B cell (primary cell): ENCODE measurements at regions not wholly inside any gene's neighbourhood (a gene's known extent, or its start where the extent isn't known, plus 50 kb on each side); places are given as distances from the start of the nearest gene placed in this dataset.

Experiments used
- ATAC-seq: fragments of 200-7000 bp; cut with Tn5 transposase; one replicate; pipeline ENCODE4 v1.10.0; 2021; ENCODE audit warnings: low read depth, mild to moderate bottlenecking, moderate number of reproducible peaks, moderate library complexity
- CTCF ChIA-PET: fragments of 350-600 bp; sonication (Branson Sonifier 250); formaldehyde crosslinking; loops from one replicate; lab custom pipeline; 2021; ENCODE audit warnings: antibody characterized with exemption, inconsistent platforms; lab: Charles Lee
- POLR2A ChIA-PET: fragments of 350-600 bp; sonication (Branson Sonifier 250); formaldehyde crosslinking; loops from one replicate; lab custom pipeline; 2021; ENCODE audit warnings: antibody characterized with exemption; lab: Charles Lee
- DNase-seq: peaks from one replicate; pipeline ENCODE4 v3.0.0; 2013
- H2AFZ ChIP-seq: 2 replicates; pipeline ENCODE4 v1.6.1; 2012; ENCODE audit warnings: mild to moderate bottlenecking, low read depth, low read length; ENCODE audit not compliant: insufficient read depth, poor library complexity, severe bottlenecking
- H3K27ac ChIP-seq, 2 donors: 1 replicate in 1 of 2; 2 replicates in 1 of 2; pipeline ENCODE4 v1.5.1; 2012 to 2013; ENCODE audit warnings: low read length in 2 of 2, mild to moderate bottlenecking in 2 of 2, moderate library complexity in 1 of 2
- H3K27me3 ChIP-seq, 4 experiments: fragments of 200-600 bp in 1 of 4; sonication (generic) in 1 of 4; replicated peaks in 1 of 4; 1 replicate in 2 of 4; 2 replicates in 2 of 4; pipeline versions ENCODE4 v1.6.1 to v1.7.0; 2013 to 2016; ENCODE audit warnings: low read length in 3 of 4, mild to moderate bottlenecking in 2 of 4, mixed read lengths in 1 of 4, moderate library complexity in 1 of 4; ENCODE audit not compliant: insufficient read depth in 4 of 4, control insufficient read depth in 3 of 4; ENCODE audit errors: control extremely low read depth in 1 of 4
- H3K36me3 ChIP-seq, 2 experiments: replicated peaks in 1 of 2; 1 replicate in 1 of 2; 2 replicates in 1 of 2; pipeline versions ENCODE4 v1.6.1 to v1.7.1; 2013; ENCODE audit warnings: low read length in 1 of 2; ENCODE audit not compliant: insufficient read depth in 2 of 2, control insufficient read depth in 1 of 2; ENCODE audit errors: control extremely low read depth in 1 of 2, extremely low read depth in 1 of 2
- H3K4me1 ChIP-seq, 2 donors: fragments of 200-600 bp in 1 of 2; sonication (generic) in 1 of 2; 1 replicate in 1 of 2; 2 replicates in 1 of 2; pipeline versions ENCODE4 v1.5.1 to v1.6.1; 2013 to 2017; ENCODE audit warnings: low read length in 2 of 2; ENCODE audit not compliant: control insufficient read depth in 2 of 2, insufficient read depth in 2 of 2
- H3K4me2 ChIP-seq: replicated peaks from 2 replicates; pipeline ENCODE3; 2012; ENCODE audit warnings: mild to moderate bottlenecking, low read depth, low read length; ENCODE audit not compliant: poor library complexity, severe bottlenecking
- H3K4me3 ChIP-seq, 5 experiments: fragments of 200-600 bp in 1 of 5; sonication (generic) in 1 of 5; 1 replicate in 3 of 5; 2 replicates in 2 of 5; pipeline versions ENCODE4 v1.5.1 to v1.7.0; 2011 to 2016; ENCODE audit warnings: low read length in 4 of 5, mild to moderate bottlenecking in 4 of 5, low read depth in 2 of 5, control low read depth in 1 of 5, moderate library complexity in 1 of 5; ENCODE audit not compliant: insufficient read depth in 1 of 5; ENCODE audit errors: control extremely low read depth in 1 of 5, extremely low read depth in 1 of 5
- H3K79me2 ChIP-seq: fragments of 200-600 bp; sonication (generic); one replicate; pipeline ENCODE4 v1.6.0; 2016; ENCODE audit warnings: low read length; ENCODE audit not compliant: control insufficient read depth, insufficient read depth
- H3K9ac ChIP-seq: fragments of 200-600 bp; sonication (generic); 2 replicates; pipeline ENCODE4 v1.6.1; 2017; ENCODE audit warnings: mild to moderate bottlenecking, low read length, moderate library complexity
- H3K9me3 ChIP-seq, 3 donors: one replicate each; pipeline versions ENCODE4 v1.6.1 to v1.7.1; 2013; ENCODE audit warnings: low read length in 2 of 3; ENCODE audit not compliant: control insufficient read depth in 2 of 3, insufficient read depth in 1 of 3; ENCODE audit errors: control extremely low read depth in 1 of 3
- H4K20me1 ChIP-seq: 2 replicates; pipeline ENCODE4 v1.6.0; 2012; ENCODE audit warnings: mild to moderate bottlenecking, low read length; ENCODE audit not compliant: insufficient read depth, control insufficient read depth, poor library complexity, severe bottlenecking
- H3K27ac Mint-ChIP-seq: one replicate; pipeline ENCODE4 v1.8.0; 2021; ENCODE audit warnings: mixed read lengths
- H3K27me3 Mint-ChIP-seq: one replicate; pipeline ENCODE4 v1.8.0; 2021; ENCODE audit warnings: mixed read lengths
- H3K4me1 Mint-ChIP-seq: one replicate; pipeline ENCODE4 v1.8.0; 2021; ENCODE audit warnings: mixed read lengths
- H3K4me3 Mint-ChIP-seq: one replicate; pipeline ENCODE4 v1.8.0; 2021; ENCODE audit warnings: mixed read lengths
- H3K9me3 Mint-ChIP-seq: one replicate; pipeline ENCODE4 v1.8.0; 2022; ENCODE audit warnings: mixed read lengths; ENCODE audit not compliant: insufficient read depth
- CTCF ChIP-seq: fragments of 200-600 bp; IDR thresholded peaks from one replicate; pipeline ENCODE4 v1.8.0; 2022; ENCODE audit warnings: antibody characterized with exemption, mild to moderate bottlenecking
- EZH2 ChIP-seq: IDR thresholded peaks from 2 replicates; pipeline ENCODE4 v1.6.1; 2012; ENCODE audit warnings: borderline replicate concordance, low read depth, mild to moderate bottlenecking, moderate library complexity, low read length; ENCODE audit not compliant: insufficient read depth, poor library complexity, severe bottlenecking
- WGBS: methylation state at CpG from one replicate; pipeline ENCODE4 v1.1.5; 2013; ENCODE audit warnings: missing lambda C conversion rate; ENCODE audit not compliant: insufficient coverage; 5-methylcytosine and 5-hydroxymethylcytosine counted together
- intact Hi-C: fragments of 100-400 bp; cut with micrococcal nuclease; formaldehyde crosslinking; loops from one replicate; pipeline ENCODE4 v1.10.0; 2022

DNA sequence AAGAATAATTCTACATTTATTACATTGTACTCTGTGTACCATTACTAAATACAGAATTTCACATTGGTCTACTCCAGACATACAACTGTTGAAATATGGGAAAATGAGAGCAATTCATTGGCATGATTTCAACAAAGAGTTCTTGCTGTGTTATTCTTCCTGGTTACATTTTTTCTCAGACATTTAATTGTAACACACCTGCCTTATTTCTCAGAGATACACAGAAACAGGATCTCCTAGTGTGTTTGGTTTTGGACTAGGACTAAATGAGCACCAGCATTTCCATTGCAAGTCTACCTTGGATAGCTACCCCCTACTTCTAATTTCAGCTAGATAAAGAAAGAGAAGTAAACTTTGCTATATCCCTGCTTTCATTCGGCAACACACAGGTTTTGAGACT is 274.3 kb upstream of the CNTN4 start:
- no peaks in the 10 kb centered on the region for H3K36me3 ChIP-seq
- H2AFZ ChIP-seq: no peak overlapping the region
- no peaks in the 10 kb centered on the region for H3K27me3 Mint-ChIP-seq
- WGBS: no CpG with 5 or more reads among the region's 1 CpG
- POLR2A ChIA-PET: no interaction called here
- H3K27me3 ChIP-seq: no peaks in the 10 kb centered on the region
- H3K27ac ChIP-seq: no peak overlapping the region
- no peak overlapping the region for H3K4me3 Mint-ChIP-seq
- H3K9me3 Mint-ChIP-seq: no peaks in the 10 kb centered on the region
- no peaks in the 10 kb centered on the region for H3K9me3 ChIP-seq
- H3K4me3 ChIP-seq: no peak overlapping the region
- H3K4me1 Mint-ChIP-seq: no peaks in the 10 kb centered on the region
- H3K9ac ChIP-seq: no peak overlapping the region
- CTCF ChIA-PET: no interaction called here
- no peaks in the 10 kb centered on the region for H3K79me2 ChIP-seq
- H3K4me2 ChIP-seq: no peak overlapping the region
- ATAC-seq: no peak
- DNase-seq: no peak
- no peaks in the 10 kb centered on the region for H3K4me1 ChIP-seq
- H3K27ac Mint-ChIP-seq: no peak overlapping the region
- intact Hi-C loops: no loop called here
- no peaks in the 10 kb centered on the region for H4K20me1 ChIP-seq
- TF ChIP-seq EZH2: no peak
- TF ChIP-seq CTCF: no peak

- no peaks in the 10 kb centered on the region for H3K36me3 ChIP-seq
- no peak overlapping the region for H2AFZ ChIP-seq
- ChIA-PET POLR2A (no interaction called here), CTCF (no interaction called here)
- ATAC-seq (no peak), DNase-seq (no peak)
- H3K9me3 Mint-ChIP-seq: peaks cover 5% of the 10 kb centered on the region
- no peak overlapping the region for H3K9ac ChIP-seq
- no peak overlapping the region for H3K4me3 Mint-ChIP-seq
- H3K27me3 Mint-ChIP-seq: no peaks in the 10 kb centered on the region
- no CpG with 5 or more reads among the region's 1 CpG for WGBS
- H3K79me2 ChIP-seq: no peaks in the 10 kb centered on the region
- no peaks in the 10 kb centered on the region for H3K4me1 ChIP-seq
- no peak overlapping the region for H3K4me3 ChIP-seq
- H3K4me1 Mint-ChIP-seq: no peaks in the 10 kb centered on the region
- no peaks in the 10 kb centered on the region for H4K20me1 ChIP-seq
- H3K27ac ChIP-seq: no peak overlapping the region
- no peaks in the 10 kb centered on the region for H3K9me3 ChIP-seq
- H3K27ac Mint-ChIP-seq: no peak overlapping the region
- no peaks in the 10 kb centered on the region for H3K27me3 ChIP-seq
- no peak overlapping the region for H3K4me2 ChIP-seq
- TF ChIP-seq CTCF (no peak), EZH2 (no peak)
- intact Hi-C loops: no loop called here
Measured at GRCh38 chr3:1828519-1828918, 270.1 kb upstream of the CNTN4 start.
